Naive thymus-derived CD8-positive, alpha-beta T cell (primary cell): ENCODE measurements at regions not wholly inside any gene's neighbourhood (a gene's known extent, or its start where the extent isn't known, plus 50 kb on each side); places are given as distances from the start of the nearest gene placed in this dataset.
"Not testable (repeated sequence)": the region's sequence is repeated elsewhere in the genome, so short reads cannot be mapped to it uniquely, and the experiment has no call there.

ENCODE experiments used
- ATAC-seq, 2 donors: fragments of 150-1000 bp; cut with Tn5 transposase in 1 of 2; sonication (Bioruptor Pico), chemical (Tn5 transposase) in 1 of 2; 1 replicate in 1 of 2; 2 replicates in 1 of 2; pipeline ENCODE4 v1.10.0; 2021; ENCODE audit warnings: mild to moderate bottlenecking in 2 of 2, moderate library complexity in 2 of 2
- POLR2A ChIA-PET: fragments of 350-600 bp; sonication (Branson Sonifier 250); formaldehyde crosslinking; loops from one replicate; lab custom pipeline; 2021; ENCODE audit warnings: antibody characterized with exemption; lab: Charles Lee
- DNase-seq, 10 donors: peaks; one replicate each; pipeline versions ENCODE4 v3.0.0 to v3.0.0-alpha.2; 2020 to 2022
- H3K27ac Mint-ChIP-seq, 10 donors: one replicate each; pipeline ENCODE4 v1.8.0; 2020 to 2022; ENCODE audit warnings: mild to moderate bottlenecking in 10 of 10, mixed read lengths in 10 of 10, moderate library complexity in 4 of 10, inconsistent platforms in 1 of 10
- H3K27me3 Mint-ChIP-seq, 5 donors: one replicate each; pipeline ENCODE4 v1.8.0; 2021 to 2022; ENCODE audit warnings: mixed read lengths in 5 of 5
- H3K36me3 Mint-ChIP-seq, 3 donors: one replicate each; pipeline ENCODE4 v1.8.0; 2020 to 2022; ENCODE audit warnings: mixed read lengths in 3 of 3, mild to moderate bottlenecking in 2 of 3, inconsistent platforms in 1 of 3
- H3K4me1 Mint-ChIP-seq, 4 donors: one replicate each; pipeline ENCODE4 v1.8.0; 2021 to 2022; ENCODE audit warnings: mixed read lengths in 4 of 4
- H3K4me3 Mint-ChIP-seq, 10 donors: one replicate each; pipeline ENCODE4 v1.8.0; 2020 to 2022; ENCODE audit warnings: mild to moderate bottlenecking in 10 of 10, mixed read lengths in 10 of 10, moderate library complexity in 6 of 10, inconsistent platforms in 1 of 10
- H3K9me3 Mint-ChIP-seq, 9 donors: one replicate each; pipeline ENCODE4 v1.8.0; 2020 to 2022; ENCODE audit warnings: mixed read lengths in 9 of 9, mild to moderate bottlenecking in 3 of 9, inconsistent platforms in 1 of 9, moderate library complexity in 1 of 9

DNA sequence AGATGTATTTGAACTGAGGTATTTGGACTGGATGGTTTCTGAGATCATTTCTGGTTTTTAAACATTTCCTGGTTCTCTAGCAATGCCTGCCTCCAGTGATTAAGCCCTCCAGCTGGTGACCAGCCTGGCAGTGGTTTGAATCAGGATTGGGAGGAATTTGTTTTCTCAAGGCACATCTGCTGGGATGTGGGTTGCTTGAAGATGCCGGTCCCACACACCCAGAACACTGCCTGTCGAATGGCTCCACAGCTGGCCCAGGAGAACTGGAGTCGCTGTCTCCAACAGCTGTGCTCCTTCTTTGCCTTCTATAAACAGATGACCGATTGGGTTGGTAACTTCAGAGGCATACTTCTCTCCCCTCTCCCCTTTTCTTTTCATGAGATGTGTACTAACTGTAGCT, 258.0 kb upstream of the DDHD1 start:
- H3K4me3 Mint-ChIP-seq, result no peak overlapping the region
- ATAC-seq, result no peak
- POLR2A ChIA-PET, result no interaction called here
- H3K27ac Mint-ChIP-seq, result no peak overlapping the region
- no peaks in the 10 kb centered on the region for H3K4me1 Mint-ChIP-seq
- peaks cover 0 to 12% (median 0%) of the 10 kb centered on the region in 3 donors for H3K36me3 Mint-ChIP-seq
- no peaks in the 10 kb centered on the region for H3K27me3 Mint-ChIP-seq
- peaks cover 0 to 6% (median 3%) of the 10 kb centered on the region in 9 donors for H3K9me3 Mint-ChIP-seq
- no peak for DNase-seq

DNA sequence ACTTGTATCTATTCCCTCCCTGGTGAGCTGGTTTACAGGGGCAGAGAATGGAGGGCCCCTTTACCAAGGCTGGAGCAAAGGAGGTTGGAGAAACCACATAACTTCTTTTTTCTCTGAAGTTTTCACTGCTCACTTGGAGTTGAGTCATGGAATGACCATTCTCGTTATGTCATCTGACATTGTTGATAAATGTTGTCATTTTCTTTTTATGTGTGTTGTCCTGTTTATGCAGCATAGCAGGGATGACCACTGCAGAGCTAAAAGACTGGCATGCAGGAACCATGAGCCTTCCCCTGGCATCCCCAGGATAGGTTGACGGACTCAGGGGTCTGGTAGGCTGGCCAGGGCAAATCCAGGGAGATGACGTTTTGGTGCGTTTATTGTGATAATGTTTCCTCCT, 256.8 kb upstream of the DDHD1 start:
- Mint-ChIP-seq H3K4me1 (no peaks in the 10 kb centered on the region), H3K9me3 (peaks cover 0 to 3% (median 0%) of the 10 kb centered on the region in 9 donors), H3K27ac (no peak overlapping the region), H3K4me3 (no peak overlapping the region), H3K27me3 (no peaks in the 10 kb centered on the region), H3K36me3 (peaks cover 0 to 12% (median 0%) of the 10 kb centered on the region in 3 donors)
- ATAC-seq, result no peak
- no peak for DNase-seq
- POLR2A ChIA-PET, result no interaction called here

DNA sequence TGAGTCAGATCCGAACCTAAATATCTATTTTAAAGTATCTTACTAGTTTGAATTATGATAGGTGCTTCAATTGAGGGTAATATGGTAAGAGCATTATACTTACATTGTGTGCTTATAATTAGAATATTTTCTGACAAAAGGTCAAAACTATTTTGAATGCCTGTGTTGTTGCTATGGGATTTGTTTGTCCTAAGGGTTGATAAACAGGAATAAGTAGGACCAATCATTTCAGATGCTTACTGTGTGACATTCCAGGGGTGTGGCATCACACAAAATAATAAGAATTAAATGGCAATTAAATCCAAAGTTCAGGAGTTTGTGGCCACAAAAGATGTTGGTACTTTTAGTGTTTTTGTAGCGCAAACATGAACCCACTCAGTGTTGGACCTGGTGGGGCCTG, 256.2 kb upstream of the DDHD1 start:
- Mint-ChIP-seq H3K27ac (no peak overlapping the region), H3K36me3 (peaks cover 0 to 12% (median 0%) of the 10 kb centered on the region in 3 donors), H3K9me3 (peaks cover 0 to 3% (median 0%) of the 10 kb centered on the region in 9 donors), H3K27me3 (no peaks in the 10 kb centered on the region), H3K4me1 (no peaks in the 10 kb centered on the region), H3K4me3 (no peak overlapping the region)
- DNase-seq (no peak), ATAC-seq (no peak)
- POLR2A ChIA-PET, result no interaction called here

DNA sequence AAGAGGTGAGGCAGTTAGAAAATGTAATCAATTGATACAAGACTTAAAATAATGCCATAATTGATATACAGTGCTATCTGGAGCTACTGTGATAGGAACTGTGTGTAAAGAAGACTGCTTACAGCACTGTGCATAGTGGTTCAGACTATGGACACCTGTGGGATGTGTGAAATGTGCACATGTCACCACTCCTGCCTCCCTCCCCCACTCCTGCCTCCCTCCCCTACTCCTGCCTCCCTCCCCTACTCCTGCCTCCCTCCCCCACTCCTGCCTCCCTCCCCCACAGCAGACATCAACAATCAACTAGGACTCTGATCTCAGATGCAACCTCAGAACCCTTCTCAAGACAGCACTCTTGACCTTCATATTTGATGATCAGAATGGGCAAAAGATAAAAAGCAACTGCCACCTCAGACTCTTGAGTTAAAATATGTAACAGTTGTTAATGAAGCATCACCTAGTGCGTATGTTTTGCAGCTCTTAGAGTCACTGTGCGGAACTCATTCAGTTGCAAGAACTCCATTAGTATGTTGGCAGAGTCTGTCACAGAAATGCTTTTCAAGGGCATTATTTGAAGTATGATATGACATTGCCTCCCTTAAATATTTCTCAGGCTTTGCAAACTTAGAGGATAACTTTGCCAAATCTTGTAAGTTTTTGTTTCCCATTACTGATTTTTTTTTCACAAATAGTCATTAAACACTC, 255.2 kb upstream of the DDHD1 start:
- Mint-ChIP-seq H3K36me3 (peaks cover 0 to 12% (median 0%) of the 10 kb centered on the region in 3 donors), H3K9me3 (peaks cover 0 to 3% (median 0%) of the 10 kb centered on the region in 9 donors), H3K4me3 (no peak overlapping the region), H3K27ac (no peak overlapping the region), H3K4me1 (no peaks in the 10 kb centered on the region), H3K27me3 (no peaks in the 10 kb centered on the region)
- POLR2A ChIA-PET, result no interaction called here
- ATAC-seq (no peak), DNase-seq (no peak)

DNA sequence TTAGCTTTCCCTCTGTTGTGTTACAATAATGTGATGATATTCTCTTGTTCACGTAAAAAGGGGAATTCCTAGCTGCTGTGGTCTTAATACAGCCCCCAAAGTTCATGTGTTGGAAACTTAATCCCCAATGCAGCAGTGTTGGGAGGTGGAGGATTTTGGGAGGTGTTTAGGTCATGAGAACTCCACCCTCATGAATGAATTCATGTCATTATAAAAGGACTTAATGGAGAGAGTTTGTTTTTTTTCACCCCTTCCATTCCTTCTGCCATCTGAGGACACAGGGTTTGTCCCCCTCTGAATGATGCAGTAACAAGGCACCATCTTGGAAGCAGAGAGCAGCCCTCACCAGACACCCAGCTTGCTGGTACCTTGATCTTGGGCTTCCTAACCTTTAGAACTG, 253.4 kb upstream of the DDHD1 start:
- POLR2A ChIA-PET, result no interaction called here
- no peaks in the 10 kb centered on the region for H3K27me3 Mint-ChIP-seq
- peaks cover 0 to 3% (median 0%) of the 10 kb centered on the region in 9 donors for H3K9me3 Mint-ChIP-seq
- ATAC-seq (no peak), DNase-seq (no peak)
- no peak overlapping the region for H3K27ac Mint-ChIP-seq
- H3K4me1 Mint-ChIP-seq, result no peaks in the 10 kb centered on the region
- H3K4me3 Mint-ChIP-seq, result no peak overlapping the region
- H3K36me3 Mint-ChIP-seq, result peaks cover 0 to 12% (median 0%) of the 10 kb centered on the region in 3 donors

DNA sequence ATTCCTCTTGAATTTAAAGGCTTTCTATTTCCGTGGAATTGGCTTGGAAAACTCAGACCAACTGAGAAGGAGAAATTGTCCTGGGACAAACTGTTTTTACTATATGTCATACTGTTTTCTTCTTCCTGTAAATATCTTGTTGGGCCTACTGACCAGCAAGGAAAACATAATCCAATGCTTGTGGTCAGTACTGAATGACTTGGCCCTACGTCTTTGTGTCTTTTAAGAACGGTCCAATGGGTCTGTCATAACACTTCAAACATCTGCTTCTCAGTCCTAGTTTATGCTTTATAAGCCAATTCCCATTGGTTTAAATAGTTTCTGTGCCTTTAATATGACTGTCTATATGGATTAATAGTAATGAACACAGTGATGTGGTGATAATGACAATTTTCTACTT, 248.5 kb upstream of the DDHD1 start:
- ATAC-seq (no peak), DNase-seq (no peak)
- Mint-ChIP-seq H3K9me3 (peaks cover 0 to 22% (median 5%) of the 10 kb centered on the region in 9 donors), H3K27ac (no peak overlapping the region), H3K4me1 (no peaks in the 10 kb centered on the region), H3K27me3 (peaks cover 0 to 4% (median 0%) of the 10 kb centered on the region in 5 donors), H3K4me3 (no peak overlapping the region), H3K36me3 (peaks cover 0 to 7% (median 2%) of the 10 kb centered on the region in 3 donors)
- POLR2A ChIA-PET, result no interaction called here

DNA sequence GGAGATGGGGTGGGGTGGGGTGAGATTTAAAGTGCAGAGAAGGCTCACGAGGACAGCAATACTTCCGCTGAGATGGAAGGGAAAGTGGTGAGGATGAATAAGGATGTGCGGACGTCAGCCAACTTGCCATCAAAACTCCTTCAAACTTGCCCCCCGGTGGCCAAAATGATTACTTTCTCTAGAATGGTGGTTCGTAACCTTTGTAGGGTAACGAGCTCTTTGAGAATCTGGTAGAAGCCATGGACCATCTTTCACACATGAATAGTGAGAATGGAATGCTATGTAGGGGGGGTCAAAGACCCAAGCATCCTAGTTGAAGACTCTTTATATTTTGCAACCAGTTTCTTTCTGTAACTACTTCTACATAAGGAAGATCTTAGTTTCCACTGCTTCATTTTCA, 245.9 kb upstream of the DDHD1 start:
- ATAC-seq, result no peak
- POLR2A ChIA-PET, result no interaction called here
- DNase-seq, result no peak

DNA sequence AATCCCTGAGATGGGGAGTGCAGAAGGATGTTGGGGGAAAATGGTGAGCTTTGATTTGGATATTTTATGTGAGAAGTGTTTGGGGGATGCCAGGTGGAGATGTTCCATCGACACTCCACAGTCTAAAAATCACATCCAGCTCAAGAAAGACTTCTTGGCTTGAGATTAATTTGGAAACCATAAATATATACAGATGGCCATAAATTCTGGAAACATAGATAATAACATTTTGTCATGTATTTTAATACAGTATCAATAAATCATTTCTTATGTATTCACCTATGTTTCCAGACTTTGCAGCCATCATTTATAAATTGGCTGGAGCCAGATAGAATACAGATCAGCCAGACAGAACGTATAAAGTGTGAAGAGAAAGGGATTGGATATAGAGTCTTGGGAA, 245.5 kb upstream of the DDHD1 start:
- H3K27me3 Mint-ChIP-seq, result peaks cover 0 to 4% (median 0%) of the 10 kb centered on the region in 5 donors
- no peak overlapping the region for H3K4me3 Mint-ChIP-seq
- POLR2A ChIA-PET, result no interaction called here
- H3K36me3 Mint-ChIP-seq, result peaks cover 0 to 18% (median 11%) of the 10 kb centered on the region in 3 donors
- peaks cover 10 to 45% (median 24%) of the 10 kb centered on the region in 9 donors for H3K9me3 Mint-ChIP-seq
- ATAC-seq (no peak), DNase-seq (no peak)
- no peak overlapping the region for H3K27ac Mint-ChIP-seq
- no peaks in the 10 kb centered on the region for H3K4me1 Mint-ChIP-seq

More for the DNA sequence above, 245.9 kb upstream of the DDHD1 start:
- Mint-ChIP-seq H3K4me1 (no peaks in the 10 kb centered on the region), H3K4me3 (no peak overlapping the region), H3K9me3 (peaks cover 9 to 41% (median 23%) of the 10 kb centered on the region in 9 donors), H3K27ac (no peak overlapping the region), H3K27me3 (peaks cover 0 to 4% (median 0%) of the 10 kb centered on the region in 5 donors), H3K36me3 (peaks cover 0 to 17% (median 10%) of the 10 kb centered on the region in 3 donors)

DNA sequence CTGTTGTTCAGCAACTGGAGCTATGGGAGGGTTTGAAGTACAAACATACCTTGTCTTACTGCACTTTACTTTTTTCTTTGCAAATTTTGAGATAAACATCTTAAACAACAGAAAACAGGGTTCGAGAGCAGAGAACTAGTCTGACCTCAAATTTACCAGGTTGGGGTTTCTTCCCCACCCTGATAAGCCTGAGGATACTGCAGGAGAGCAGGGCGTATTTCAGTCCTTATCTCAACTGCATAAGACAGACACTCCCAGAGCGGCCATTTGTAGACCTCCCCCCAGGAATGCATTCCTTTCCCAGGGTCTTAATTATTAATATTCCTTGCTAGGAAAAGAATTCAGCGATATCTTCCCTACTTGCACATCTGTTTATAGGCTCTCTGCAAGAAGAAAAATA, 242.1 kb upstream of the DDHD1 start:
- H3K4me3 Mint-ChIP-seq, ATAC-seq, DNase-seq, H3K27me3 Mint-ChIP-seq, POLR2A ChIA-PET, H3K4me1 Mint-ChIP-seq, H3K27ac Mint-ChIP-seq: not testable (repeated sequence)
- Mint-ChIP-seq H3K9me3 (peaks cover 10 to 45% (median 24%) of the 10 kb centered on the region in 9 donors), H3K36me3 (peaks cover 0 to 23% (median 18%) of the 10 kb centered on the region in 3 donors)

DNA sequence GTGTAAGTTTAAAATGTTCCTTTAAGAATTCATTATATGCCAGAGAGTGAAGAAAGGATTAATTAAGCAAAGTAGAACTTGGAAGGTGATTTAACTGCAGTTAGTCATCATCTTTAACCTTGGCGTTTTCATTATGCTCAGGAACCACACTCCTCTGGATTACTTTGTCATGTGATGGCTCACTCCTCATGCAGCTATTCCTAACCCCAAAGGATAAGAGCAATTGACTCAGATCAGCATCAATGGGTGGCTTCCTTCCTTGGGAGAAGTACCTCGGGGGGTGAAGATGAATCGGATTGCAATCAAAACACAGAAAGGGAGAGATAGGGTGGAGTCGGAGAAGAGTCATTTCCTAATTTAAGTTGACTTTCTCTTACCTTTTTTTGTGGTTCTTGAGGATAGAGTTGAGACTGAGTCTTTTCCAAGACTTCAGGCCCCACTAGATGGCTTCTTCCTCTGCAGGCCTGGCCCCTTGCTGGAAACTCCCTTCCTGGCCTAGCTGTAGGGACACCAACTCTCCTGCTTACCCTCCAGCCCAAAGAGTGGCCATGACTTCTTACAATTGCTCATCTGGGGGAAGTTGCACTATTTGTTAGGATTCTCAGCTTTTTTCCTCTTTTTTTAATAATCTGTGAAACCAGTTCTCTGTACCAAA, 238.6 kb upstream of the DDHD1 start:
- DNase-seq, result no peak
- no peak overlapping the region for H3K27ac Mint-ChIP-seq
- H3K36me3 Mint-ChIP-seq, result peaks cover 0 to 17% (median 16%) of the 10 kb centered on the region in 3 donors
- peaks cover 0 to 12% (median 0%) of the 10 kb centered on the region in 5 donors for H3K27me3 Mint-ChIP-seq
- ATAC-seq, result no peak
- peaks cover 8 to 37% (median 22%) of the 10 kb centered on the region in 9 donors for H3K9me3 Mint-ChIP-seq
- POLR2A ChIA-PET, result no interaction called here
- no peak overlapping the region for H3K4me3 Mint-ChIP-seq
- no peaks in the 10 kb centered on the region for H3K4me1 Mint-ChIP-seq

DNA sequence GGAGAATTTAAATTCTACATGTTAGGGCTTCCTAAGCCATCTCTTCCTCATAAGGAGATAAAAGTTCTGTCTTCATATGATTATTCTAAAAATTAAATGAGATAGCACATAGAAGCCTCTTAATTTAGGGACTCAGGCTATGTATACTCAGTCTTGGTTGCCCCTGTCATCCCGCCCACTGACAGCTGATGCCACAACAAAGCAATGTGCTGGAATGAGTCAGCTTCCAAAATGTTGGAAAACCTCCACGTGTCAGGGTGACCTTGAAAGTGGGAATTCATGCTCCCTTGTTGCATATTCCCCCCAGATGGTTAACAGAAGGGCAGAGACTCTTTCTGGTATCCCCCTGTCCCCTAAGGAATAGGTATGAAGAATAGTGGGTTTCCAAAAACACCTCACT, 238.0 kb upstream of the DDHD1 start:
- H3K9me3 Mint-ChIP-seq, result peaks cover 8 to 33% (median 18%) of the 10 kb centered on the region in 9 donors
- H3K27ac Mint-ChIP-seq, result no peak overlapping the region
- DNase-seq (no peak), ATAC-seq (no peak)
- H3K4me1 Mint-ChIP-seq, result no peaks in the 10 kb centered on the region
- H3K36me3 Mint-ChIP-seq, result peaks cover 0 to 16% (median 15%) of the 10 kb centered on the region in 3 donors
- peaks cover 0 to 12% (median 0%) of the 10 kb centered on the region in 5 donors for H3K27me3 Mint-ChIP-seq
- H3K4me3 Mint-ChIP-seq, result no peak overlapping the region
- POLR2A ChIA-PET, result no interaction called here

DNA sequence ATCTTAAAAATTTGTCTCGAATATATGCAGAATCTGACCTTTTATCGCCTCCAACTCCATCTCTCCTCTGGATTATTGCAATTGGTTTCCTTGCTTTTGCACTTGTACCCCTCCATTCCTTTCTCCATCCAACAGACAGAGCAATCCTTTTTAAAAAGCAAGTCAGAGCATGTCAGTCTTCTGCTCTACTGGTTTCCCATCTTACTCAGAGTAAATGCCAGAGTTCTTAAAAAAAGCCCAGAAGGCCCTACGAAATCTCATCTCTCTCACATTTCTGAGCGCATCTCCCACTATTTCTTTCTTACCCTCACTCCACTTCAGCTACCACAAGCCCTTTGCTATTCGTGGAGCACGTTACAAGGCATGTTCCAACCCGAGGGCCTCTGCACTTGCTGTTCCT, 236.9 kb upstream of the DDHD1 start:
- POLR2A ChIA-PET, result interaction anchor here (0.7 kb wide), 1 partner anchor 229 kb away, joined by 3 read pairs; no protein-coding TSS in a partner anchor
- Mint-ChIP-seq H3K27me3 (peaks cover 0 to 12% (median 0%) of the 10 kb centered on the region in 5 donors), H3K36me3 (peaks cover 0 to 13% (median 13%) of the 10 kb centered on the region in 3 donors)

DNA sequence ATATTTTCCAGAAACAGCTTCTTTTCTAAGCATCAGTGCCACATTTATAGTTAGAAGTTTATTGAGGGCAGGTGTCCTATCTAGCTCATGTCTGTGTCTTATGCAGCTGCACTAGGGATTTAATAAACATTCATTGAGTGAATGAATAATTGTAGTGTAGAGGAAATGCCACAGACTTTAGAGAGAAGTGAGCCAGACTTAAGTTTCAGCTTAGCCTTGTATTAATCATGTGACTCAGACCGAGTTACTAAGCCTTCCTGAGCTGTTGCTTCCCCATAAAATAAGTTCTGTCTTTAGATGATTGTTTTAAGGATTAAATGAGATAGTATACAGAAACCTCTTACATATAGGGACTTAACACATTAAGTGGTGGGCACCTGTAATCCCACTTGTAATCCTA, 236.1 kb upstream of the DDHD1 start:
- H3K9me3 Mint-ChIP-seq, result peaks cover 2 to 16% (median 3%) of the 10 kb centered on the region in 9 donors
- ATAC-seq, result no peak
- no peaks in the 10 kb centered on the region for H3K4me1 Mint-ChIP-seq
- POLR2A ChIA-PET, result no interaction called here
- peaks cover 0 to 9% (median 8%) of the 10 kb centered on the region in 3 donors for H3K36me3 Mint-ChIP-seq
- no peak for DNase-seq
- H3K4me3 Mint-ChIP-seq, result no peak overlapping the region
- no peak overlapping the region for H3K27ac Mint-ChIP-seq
- H3K27me3 Mint-ChIP-seq, result peaks cover 0 to 12% (median 0%) of the 10 kb centered on the region in 5 donors

More for the DNA sequence above, 236.9 kb upstream of the DDHD1 start:
- DNase-seq (no peak), ATAC-seq (no peak)
- Mint-ChIP-seq H3K4me3 (no peak overlapping the region), H3K27ac (no peak overlapping the region), H3K4me1 (no peaks in the 10 kb centered on the region), H3K9me3 (peaks cover 6 to 24% (median 11%) of the 10 kb centered on the region in 9 donors)
